OCI-LY7 (cell line): ENCODE measurements at regions not wholly inside any gene's neighbourhood (a gene's known extent, or its start where the extent isn't known, plus 50 kb on each side); places are given as distances from the start of the nearest gene placed in this dataset.
"Not testable (repeated sequence)": the region's sequence is repeated elsewhere in the genome, so short reads cannot be mapped to it uniquely, and the experiment has no call there.

Experiments
- BruUV-seq: library from RNA; stranded (reverse); fragments of 400-500 nt; replicated peaks from 2 replicates; lab custom pipeline; 2021; lab: Mats Ljungman, UMichigan
- CTCF ChIA-PET: fragments of 300-600 bp; sonication (Branson Sonifier 250); formaldehyde crosslinking; loops from one replicate; lab custom pipeline; 2022; ENCODE audit warnings: antibody characterized with exemption; ENCODE audit not compliant: unreplicated experiment; lab: Charles Lee
- POLR2A ChIA-PET: fragments of 300-600 bp; sonication (Branson Sonifier 250); formaldehyde crosslinking; loops from one replicate; lab custom pipeline; 2022; ENCODE audit warnings: antibody characterized with exemption; lab: Charles Lee
- DNase-seq: peaks from one replicate; pipeline ENCODE4 v3.0.0-alpha.2; 2015; ENCODE audit warnings: low spot score
- H2AFZ ChIP-seq: fragments of 200-600 bp; sonication (generic), shearing (Covaris generic); 2 replicates; pipeline ENCODE4 v1.6.1; 2014; ENCODE audit warnings: mild to moderate bottlenecking, antibody characterized with exemption, low read length, moderate library complexity
- H3K27ac ChIP-seq: fragments of 200-600 bp; sonication (generic); 2 replicates; pipeline ENCODE4 v1.5.1; 2014; ENCODE audit warnings: mixed run types, low read depth, mild to moderate bottlenecking, moderate library complexity, low read length, inconsistent platforms; ENCODE audit not compliant: poor library complexity, severe bottlenecking
- H3K36me3 ChIP-seq: fragments of 200-600 bp; sonication (generic); 2 replicates; pipeline ENCODE4 v1.6.1; 2014; ENCODE audit warnings: mild to moderate bottlenecking, antibody characterized with exemption, low read length, moderate library complexity, mixed read lengths; ENCODE audit not compliant: insufficient read depth
- H3K4me1 ChIP-seq: fragments of 200-600 bp; sonication (generic); 2 replicates; pipeline ENCODE4 v1.5.1; 2014; ENCODE audit warnings: mild to moderate bottlenecking, low read length; ENCODE audit not compliant: insufficient read depth, poor library complexity, severe bottlenecking
- H3K4me2 ChIP-seq: fragments of 200-600 bp; sonication (generic); 2 replicates; pipeline ENCODE4 v1.6.1; 2014; ENCODE audit warnings: mild to moderate bottlenecking, low read length
- H3K4me3 ChIP-seq: fragments of 200-600 bp; sonication (generic); 2 replicates; pipeline ENCODE4 v1.5.1; 2014; ENCODE audit warnings: mild to moderate bottlenecking, low read depth, low read length; ENCODE audit not compliant: poor library complexity, severe bottlenecking
- H3K79me2 ChIP-seq: fragments of 200-600 bp; sonication (generic); 2 replicates; pipeline ENCODE4 v1.6.1; 2016; ENCODE audit warnings: low read depth, mild to moderate bottlenecking, low read length, moderate library complexity, mixed read lengths; ENCODE audit not compliant: insufficient read depth
- H3K9me2 ChIP-seq: fragments of 200-600 bp; sonication (generic); 2 replicates; pipeline ENCODE4 v1.6.1; 2016; ENCODE audit warnings: mild to moderate bottlenecking, low read length, mixed read lengths; ENCODE audit not compliant: insufficient read depth
- H3K9me3 ChIP-seq: fragments of 200-600 bp; sonication (generic); 2 replicates; pipeline ENCODE4 v1.6.1; 2014; ENCODE audit warnings: mild to moderate bottlenecking, mixed run types, low read length, mixed read lengths
- H4K20me1 ChIP-seq: fragments of 200-600 bp; sonication (generic); 2 replicates; pipeline ENCODE4 v1.6.1; 2014; ENCODE audit warnings: mild to moderate bottlenecking, antibody characterized with exemption, low read length, moderate library complexity, mixed read lengths; ENCODE audit not compliant: insufficient read depth
- EZH2phosphoT487 ChIP-seq: fragments of 200-600 bp; sonication (generic); IDR thresholded peaks from 2 replicates; pipeline ENCODE4 v1.6.1; 2018; ENCODE audit warnings: low read depth, borderline replicate concordance, mild to moderate bottlenecking, mixed run types, antibody characterized with exemption, low read length, moderate library complexity, mixed read lengths
- intact Hi-C: fragments of 100-400 bp; cut with micrococcal nuclease; formaldehyde crosslinking; loops from one replicate; pipeline ENCODE4 v1.10.0; 2022; ENCODE audit not compliant: unreplicated experiment
- TF ChIP-seq, protein P1 (sequence below): fragments of 200-600 bp; sonication (generic); conservative IDR thresholded peaks from 2 replicates; pipeline ENCODE4 v1.5.1; 2014; ENCODE audit warnings: mild to moderate bottlenecking, antibody characterized with exemption, low read length, moderate library complexity, mixed read lengths

DNA sequence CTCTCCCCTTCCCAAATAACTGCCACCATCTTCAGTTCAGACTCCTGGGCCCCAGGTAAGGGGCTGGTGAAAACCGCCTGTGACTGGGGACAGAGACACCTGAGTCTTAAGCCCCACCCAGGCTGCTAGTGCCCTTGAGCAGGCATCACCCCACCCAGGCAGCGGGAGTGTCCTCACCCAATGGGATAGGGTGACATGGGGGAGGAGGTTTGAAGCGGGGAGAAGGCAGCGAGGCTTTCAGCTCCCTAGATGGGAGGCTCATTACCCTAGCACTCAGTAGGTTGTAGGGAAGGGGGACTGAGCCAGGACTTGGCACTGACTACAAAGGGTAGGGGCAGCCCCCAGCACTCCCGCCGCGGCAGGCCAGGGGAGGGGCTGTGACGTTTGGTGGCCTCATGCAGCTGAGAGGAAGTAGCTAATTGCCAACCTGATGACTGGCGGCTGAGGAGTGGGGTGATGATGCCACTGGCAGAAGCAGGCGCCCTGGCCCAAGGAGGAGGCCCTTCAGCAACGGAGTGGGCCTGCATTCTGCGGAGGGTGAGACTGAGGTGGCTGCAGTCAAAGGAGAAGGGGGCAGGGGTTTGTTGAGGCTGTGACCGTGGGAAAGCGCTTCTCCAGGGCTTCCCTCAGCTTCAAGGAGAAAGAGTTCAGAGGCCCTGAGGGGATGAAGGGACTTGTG, 126.9 kb downstream of the MRPL14 start:
- Histone ChIP-seq H2AFZ (no peak overlapping the region; the same call in 1 of the 2 replicates), H3K36me3 (no peaks in the 10 kb centered on the region), H3K4me2 (peak overlapping the region; percentile 35; the same call in 1 of the 2 replicates), H4K20me1 (no peaks in the 10 kb centered on the region), H3K4me1 (peaks cover 15% of the 10 kb centered on the region), H3K27ac (no peak overlapping the region), H3K4me3 (no peak overlapping the region), H3K79me2 (no peaks in the 10 kb centered on the region), H3K9me3 (no peaks in the 10 kb centered on the region), H3K9me2 (no peaks in the 10 kb centered on the region)
- intact Hi-C loops, result loop anchor here (2.0 to 5.0 kb wide), 4 partner anchors 72 to 333 kb away; no protein-coding TSS in a partner anchor
- POLR2A ChIA-PET, result interaction anchor here (0.6 kb wide), 1 partner anchor 395 kb away, joined by 3 read pairs; no protein-coding TSS in a partner anchor
- peak; percentile 19 for DNase-seq
- BruUV-seq, result no TSS peak
- no peak for TF ChIP-seq EZH2phosphoT487
- TF ChIP-seq, protein P1, sequence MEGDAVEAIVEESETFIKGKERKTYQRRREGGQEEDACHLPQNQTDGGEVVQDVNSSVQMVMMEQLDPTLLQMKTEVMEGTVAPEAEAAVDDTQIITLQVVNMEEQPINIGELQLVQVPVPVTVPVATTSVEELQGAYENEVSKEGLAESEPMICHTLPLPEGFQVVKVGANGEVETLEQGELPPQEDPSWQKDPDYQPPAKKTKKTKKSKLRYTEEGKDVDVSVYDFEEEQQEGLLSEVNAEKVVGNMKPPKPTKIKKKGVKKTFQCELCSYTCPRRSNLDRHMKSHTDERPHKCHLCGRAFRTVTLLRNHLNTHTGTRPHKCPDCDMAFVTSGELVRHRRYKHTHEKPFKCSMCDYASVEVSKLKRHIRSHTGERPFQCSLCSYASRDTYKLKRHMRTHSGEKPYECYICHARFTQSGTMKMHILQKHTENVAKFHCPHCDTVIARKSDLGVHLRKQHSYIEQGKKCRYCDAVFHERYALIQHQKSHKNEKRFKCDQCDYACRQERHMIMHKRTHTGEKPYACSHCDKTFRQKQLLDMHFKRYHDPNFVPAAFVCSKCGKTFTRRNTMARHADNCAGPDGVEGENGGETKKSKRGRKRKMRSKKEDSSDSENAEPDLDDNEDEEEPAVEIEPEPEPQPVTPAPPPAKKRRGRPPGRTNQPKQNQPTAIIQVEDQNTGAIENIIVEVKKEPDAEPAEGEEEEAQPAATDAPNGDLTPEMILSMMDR, result no peak
- CTCF ChIA-PET, result no interaction called here

DNA sequence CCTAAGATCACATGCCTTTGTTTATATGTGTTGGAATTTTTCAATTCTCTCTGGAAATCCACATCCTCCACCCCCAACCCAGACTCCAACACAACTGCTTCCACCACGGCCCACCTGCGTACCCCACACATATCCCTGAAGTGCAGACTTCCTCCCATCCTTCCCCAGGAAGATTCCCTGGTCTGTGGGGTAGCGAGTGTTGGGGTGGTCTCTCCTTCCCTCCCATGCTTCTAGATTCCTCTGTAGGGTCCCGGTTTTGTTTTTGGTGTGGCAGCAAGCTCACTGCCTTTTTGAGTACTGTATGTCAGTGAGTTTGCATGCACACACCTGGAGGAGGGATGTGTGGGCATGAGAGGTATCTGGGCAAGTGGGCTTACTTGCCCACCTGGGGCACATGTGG, 127.6 kb downstream of the MRPL14 start:
- H2AFZ ChIP-seq, result no peak overlapping the region
- no peak for DNase-seq
- peaks cover 15% of the 10 kb centered on the region for H3K4me1 ChIP-seq
- H3K4me2 ChIP-seq, result no peak overlapping the region
- ChIA-PET POLR2A (interaction anchor here (0.6 kb wide), 1 partner anchor 395 kb away, joined by 3 read pairs; no protein-coding TSS in a partner anchor), CTCF (no interaction called here)
- H3K79me2 ChIP-seq, result no peaks in the 10 kb centered on the region
- H3K9me2 ChIP-seq, result no peaks in the 10 kb centered on the region
- TF ChIP-seq EZH2phosphoT487, result no peak
- TF ChIP-seq, protein P1, result no peak
- H3K27ac ChIP-seq, result no peak overlapping the region
- H3K4me3 ChIP-seq, result no peak overlapping the region
- H4K20me1 ChIP-seq, result no peaks in the 10 kb centered on the region
- intact Hi-C loops, result loop anchor here (2.0 to 5.0 kb wide), 4 partner anchors 73 to 332 kb away; no protein-coding TSS in a partner anchor
- no TSS peak for BruUV-seq
- H3K9me3 ChIP-seq, result no peaks in the 10 kb centered on the region
- H3K36me3 ChIP-seq, result no peaks in the 10 kb centered on the region

DNA sequence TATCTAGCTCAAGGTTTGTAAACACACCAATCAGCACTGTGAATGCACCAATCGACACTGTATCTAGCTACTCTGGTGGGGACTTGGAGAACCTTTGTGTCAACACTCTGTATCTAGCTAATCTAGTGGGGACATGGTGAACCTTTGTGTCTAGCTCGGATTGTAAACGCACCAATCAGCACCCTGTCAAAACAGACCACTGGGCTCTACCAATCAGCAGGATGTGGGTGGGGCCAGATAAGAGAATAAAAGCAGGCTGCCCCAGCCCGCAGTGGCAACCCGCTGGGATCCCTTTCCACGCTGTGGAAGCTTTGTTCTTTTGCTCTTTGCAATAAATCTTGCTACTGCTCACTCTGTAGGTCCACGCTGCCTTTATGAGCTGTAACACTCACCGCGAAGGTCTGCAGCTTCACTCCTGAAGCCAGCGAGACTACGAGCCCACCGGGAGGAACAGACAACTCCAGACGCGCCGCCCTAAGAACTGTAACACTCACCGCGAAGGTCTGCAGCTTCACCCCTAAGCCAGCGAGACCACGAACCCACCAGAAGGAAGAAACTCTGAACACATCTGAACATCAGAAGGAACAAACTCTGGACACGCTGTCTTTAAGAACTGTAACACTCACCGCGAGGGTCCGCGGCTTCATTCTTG, 128.5 kb downstream of the MRPL14 start:
- CTCF ChIA-PET, BruUV-seq, H3K4me3 ChIP-seq, intact Hi-C loops, H3K9me3 ChIP-seq, H3K9me2 ChIP-seq, H3K79me2 ChIP-seq, H4K20me1 ChIP-seq, H3K36me3 ChIP-seq, DNase-seq, H3K27ac ChIP-seq, H2AFZ ChIP-seq, H3K4me2 ChIP-seq: not testable (repeated sequence)
- POLR2A ChIA-PET, result interaction anchor here (0.8 kb wide), 1 partner anchor 8 kb away, joined by 3 read pairs; no protein-coding TSS in a partner anchor
- peaks cover 15% of the 10 kb centered on the region for H3K4me1 ChIP-seq

DNA sequence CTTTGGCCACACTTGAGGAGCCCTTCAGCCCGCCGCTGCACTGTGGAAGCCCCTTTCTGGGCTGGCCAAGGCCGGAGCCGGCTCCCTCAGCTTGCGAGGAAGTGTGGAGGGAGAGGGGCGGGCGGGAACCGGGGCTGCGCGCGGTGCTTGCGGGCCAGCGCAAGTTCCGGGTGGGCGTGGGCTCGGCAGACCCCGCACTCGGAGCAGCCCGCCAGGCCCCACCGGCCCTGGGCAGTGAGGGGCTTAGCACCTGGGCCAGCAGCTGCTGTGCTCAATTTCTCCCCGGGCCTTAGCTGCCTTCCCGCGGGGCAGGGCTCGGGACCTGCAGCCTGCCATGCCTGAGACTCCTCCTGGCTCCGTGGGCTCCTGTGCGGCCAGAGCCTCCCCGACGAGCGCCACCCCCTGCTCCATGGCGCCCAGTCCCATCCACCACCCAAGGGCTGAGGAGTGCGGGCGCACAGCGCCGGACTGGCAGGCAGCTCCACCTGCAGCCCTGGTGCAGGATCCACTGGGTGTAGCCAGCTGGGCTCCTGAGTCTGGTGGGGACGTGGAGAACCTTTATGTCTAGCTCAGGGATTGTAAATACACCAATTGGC, 129.2 kb downstream of the MRPL14 start:
- CTCF ChIA-PET, result not testable (repeated sequence)

More for the DNA sequence above, 129.2 kb downstream of the MRPL14 start:
- H3K9me3 ChIP-seq, H3K9me2 ChIP-seq, H3K4me3 ChIP-seq, DNase-seq, H3K27ac ChIP-seq, H4K20me1 ChIP-seq, H3K4me2 ChIP-seq, intact Hi-C loops, H3K36me3 ChIP-seq, H3K79me2 ChIP-seq, BruUV-seq, H2AFZ ChIP-seq: not testable (repeated sequence)
- peaks cover 15% of the 10 kb centered on the region for H3K4me1 ChIP-seq
- POLR2A ChIA-PET, result interaction anchor here (0.8 kb wide), 1 partner anchor 9 kb away, joined by 3 read pairs; no protein-coding TSS in a partner anchor
